Fibroblast of skin of back (primary cell): ENCODE measurements at regions not wholly inside any gene's neighbourhood (a gene's known extent, or its start where the extent isn't known, plus 50 kb on each side); places are given as distances from the start of the nearest gene placed in this dataset.
A peak's percentile ranks its signal among the peaks of the same experiment; 100 is the strongest.

Experiments
- DNase-seq: peaks from one replicate; pipeline ENCODE4 v3.0.0-alpha.2; 2013

GRCh38 chr3:194265996-194266964 is 84.8 kb downstream of the CPN2 start:
- DNase-seq, result no peak

GRCh38 chr3:194267744-194268653 is 83.1 kb downstream of the CPN2 start:
- no peak for DNase-seq

GRCh38 chr3:194268654-194269512 is 82.2 kb downstream of the CPN2 start:
- no peak for DNase-seq

GRCh38 chr3:194269610-194270145 is 81.5 kb downstream of the CPN2 start:
- DNase-seq, result no peak

DNA sequence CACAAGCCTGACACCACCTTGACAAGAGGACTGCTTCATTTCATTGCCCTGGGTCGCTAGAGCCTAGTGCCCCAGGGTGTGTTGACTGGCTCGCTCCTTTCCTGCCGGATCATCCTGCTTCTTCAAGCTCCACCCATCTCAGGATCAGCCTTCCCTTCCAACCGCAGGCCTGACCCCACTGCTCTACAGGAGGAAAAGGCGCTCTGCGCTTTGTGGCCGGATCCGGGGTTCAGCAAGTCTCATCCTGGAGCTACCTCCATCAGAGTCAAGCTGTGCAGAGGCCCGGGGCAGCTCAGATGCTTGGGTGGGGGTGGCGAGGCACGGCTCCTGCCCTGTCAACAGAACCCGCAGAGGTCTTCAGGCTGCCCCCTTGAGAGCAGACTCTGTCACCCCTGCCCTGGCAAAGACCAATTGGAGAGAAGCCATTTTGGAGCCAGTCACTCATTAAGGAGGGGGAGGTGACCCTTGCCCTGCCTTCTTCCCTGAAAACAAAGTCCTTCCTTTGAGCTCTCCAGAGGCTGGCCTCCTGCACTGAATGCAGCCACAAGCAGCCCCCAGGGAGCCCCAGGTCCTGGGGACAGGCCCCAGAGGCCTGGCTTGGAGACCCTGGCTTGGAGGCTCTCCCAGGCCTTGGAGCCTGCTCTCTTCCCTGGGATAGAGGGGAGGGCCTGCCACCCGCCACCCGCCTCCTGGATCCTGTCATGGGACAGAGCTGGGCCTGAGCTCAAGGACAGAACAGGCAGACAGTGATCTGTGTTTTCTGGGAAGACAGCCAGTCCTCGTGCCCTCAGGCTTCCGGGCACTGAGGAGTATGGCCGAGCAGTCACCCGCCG is 80.3 kb downstream of the CPN2 start:
- DNase-seq, result peak; percentile 40

- DNase-seq, result peak; percentile 18
Measured at GRCh38 chr3:194271460-194272035, 79.6 kb downstream of the CPN2 start.

- DNase-seq, result no peak
Measured at GRCh38 chr3:194272221-194272620, 78.9 kb downstream of the CPN2 start.

DNA sequence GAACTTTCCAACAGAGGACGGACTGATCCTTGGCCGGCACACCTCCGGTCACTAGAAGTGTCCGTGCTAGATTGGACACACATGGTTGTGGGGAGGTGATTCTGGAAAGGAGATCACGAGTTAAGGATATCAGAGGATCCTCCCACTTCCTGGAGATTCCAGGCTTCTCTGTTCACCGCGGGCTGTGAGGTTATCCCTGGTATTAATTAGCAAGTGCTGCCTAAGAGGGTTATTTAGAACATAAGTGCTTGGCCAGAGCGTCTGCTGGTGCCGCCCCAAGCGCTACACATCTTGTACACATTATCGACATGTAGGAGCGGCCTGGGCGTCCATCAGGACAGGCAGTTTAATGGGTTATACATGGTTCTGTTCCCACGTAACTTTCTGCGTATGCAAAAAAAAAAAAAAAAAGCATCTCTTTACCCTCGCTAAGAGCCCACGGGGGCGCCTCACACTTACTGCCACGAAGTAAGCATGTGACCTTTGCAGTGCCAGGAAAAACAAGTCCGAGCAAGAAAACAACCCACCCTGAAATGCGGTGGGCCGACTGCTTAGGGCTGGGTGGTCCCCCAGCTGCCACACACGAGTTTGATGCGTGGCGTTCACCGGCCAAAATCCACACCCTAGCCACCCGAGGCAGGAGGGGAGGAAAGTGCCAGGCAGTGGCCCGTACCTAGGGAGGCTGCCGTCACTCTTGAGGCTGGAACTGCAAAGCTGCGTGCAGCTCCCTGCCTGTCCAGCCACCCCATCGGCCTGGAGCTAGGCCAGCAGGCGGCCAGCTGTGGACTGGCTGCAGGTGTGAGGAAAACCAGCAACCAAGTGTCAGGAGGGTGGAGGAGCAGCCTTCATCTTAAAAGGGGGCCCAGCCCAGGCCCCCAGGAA is 78.0 kb downstream of the CPN2 start:
- peak; percentile 18 for DNase-seq

- no peak for DNase-seq
Measured at GRCh38 chr3:194273743-194274310, 77.3 kb downstream of the CPN2 start.

- peak; percentile 27 for DNase-seq
Measured at GRCh38 chr3:194274424-194275085, 76.6 kb downstream of the CPN2 start.

DNA sequence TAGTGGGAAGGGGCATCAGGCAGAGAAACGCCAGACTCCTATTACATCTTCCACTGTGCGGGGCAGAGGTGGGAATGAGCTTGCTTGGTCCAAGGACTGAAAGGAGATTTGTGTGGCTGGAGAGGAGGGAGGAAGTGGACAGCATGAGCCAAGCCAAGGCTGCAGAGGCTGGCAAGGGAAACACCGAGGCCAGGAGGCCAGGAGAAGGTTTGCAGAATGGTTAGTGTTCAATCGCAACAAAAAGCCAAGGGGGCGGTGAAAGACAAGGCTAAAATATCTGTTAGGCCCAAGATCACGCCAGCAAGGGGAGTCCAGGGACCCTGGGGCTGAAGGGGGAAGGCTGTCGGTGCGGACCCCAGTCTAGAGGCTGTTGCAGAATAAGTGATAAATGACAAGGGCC is 75.8 kb downstream of the CPN2 start:
- DNase-seq, result no peak

- no peak for DNase-seq
Measured at GRCh38 chr3:194275721-194276120, 75.4 kb downstream of the CPN2 start.

- DNase-seq, result no peak
Measured at GRCh38 chr3:194276768-194277103, 74.4 kb downstream of the CPN2 start.

- DNase-seq, result no peak
Measured at GRCh38 chr3:194277104-194277785, 73.9 kb downstream of the CPN2 start.

DNA sequence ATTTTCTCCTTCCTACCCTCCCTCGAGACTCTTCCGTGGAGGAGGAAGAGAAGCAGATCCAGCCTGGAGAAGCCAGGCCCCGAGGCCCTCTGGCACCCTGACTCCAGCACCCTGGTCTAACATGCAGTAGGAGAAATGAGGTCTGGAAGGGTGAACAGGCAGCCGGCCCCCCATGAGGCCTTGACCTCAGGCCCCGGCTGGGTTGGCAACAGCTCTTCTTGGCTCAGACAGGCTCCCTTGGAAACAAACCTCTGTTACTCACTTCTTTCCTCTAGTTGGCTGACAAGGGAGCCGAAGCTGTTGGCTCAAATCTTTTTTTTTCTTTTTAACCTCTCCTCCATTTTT is 73.4 kb downstream of the CPN2 start:
- DNase-seq, result no peak

GRCh38 chr3:194278186-194278845 is 72.8 kb downstream of the CPN2 start:
- DNase-seq, result no peak

DNA sequence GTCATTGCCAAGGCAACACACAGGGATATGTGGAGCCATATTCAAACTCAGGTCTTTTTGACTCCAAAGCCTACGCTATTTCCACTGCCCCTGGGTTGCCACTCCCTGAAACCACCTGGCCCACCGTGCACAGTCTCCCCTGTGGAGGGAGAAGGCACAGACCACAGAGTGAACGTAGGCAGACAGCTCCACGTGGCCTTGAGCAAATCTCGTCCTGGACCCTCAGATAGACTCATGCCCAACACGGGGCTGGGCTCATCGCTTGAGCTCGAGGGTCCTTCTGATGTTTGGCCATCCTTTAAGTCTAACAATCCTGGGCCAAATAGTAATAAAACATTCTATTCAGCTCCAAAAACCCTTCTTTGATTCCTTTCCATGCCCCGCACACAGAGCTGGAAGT is 72.0 kb downstream of the CPN2 start:
- DNase-seq, result no peak
